ENCODE measurements at regions not wholly inside any gene's neighbourhood (a gene's known extent, or its start where the extent isn't known, plus 50 kb on each side); places are given as distances from the start of the nearest gene placed in this dataset.
"Not testable (repeated sequence)": the region's sequence is repeated elsewhere in the genome, so short reads cannot be mapped to it uniquely, and the experiment has no call there.

GRCh38 chr4:38385093-38386004, 278.6 kb upstream of the KLF3 start:
- DNase-seq (ENCODE audit: low spot score) = no peak

GRCh38 chr4:38386005-38386551, 277.9 kb upstream of the KLF3 start:
- no peak for DNase-seq (ENCODE audit: low spot score)

DNA sequence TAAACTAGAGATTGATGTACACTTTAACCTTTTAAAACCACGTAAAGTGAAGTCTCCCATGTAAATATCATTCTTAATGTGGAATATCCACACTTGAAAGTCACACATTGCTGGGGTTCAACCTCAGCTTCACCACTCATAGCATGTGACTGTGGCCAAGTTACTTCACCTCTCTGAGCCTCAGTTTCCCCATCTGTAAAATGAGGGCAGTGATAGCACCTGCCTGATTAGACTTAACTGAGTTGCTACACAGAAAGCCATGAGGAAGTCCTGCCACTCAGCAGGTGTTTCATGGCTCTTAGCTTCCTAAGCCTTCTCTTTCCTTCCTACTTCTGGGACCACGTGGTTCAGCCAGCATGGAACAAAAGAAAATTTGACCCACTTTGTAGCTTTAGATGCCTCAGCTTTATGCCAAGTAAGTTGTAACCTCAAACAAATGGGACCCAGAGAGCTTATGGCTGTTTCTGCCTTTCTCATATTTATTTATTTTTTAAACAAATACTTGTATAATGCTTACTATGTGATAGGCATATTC, 277.3 kb upstream of the KLF3 start:
- no peak for DNase-seq (ENCODE audit: low spot score)

GRCh38 chr4:38387348-38387747, 276.7 kb upstream of the KLF3 start:
- DNase-seq (ENCODE audit: low spot score) = no peak

DNA sequence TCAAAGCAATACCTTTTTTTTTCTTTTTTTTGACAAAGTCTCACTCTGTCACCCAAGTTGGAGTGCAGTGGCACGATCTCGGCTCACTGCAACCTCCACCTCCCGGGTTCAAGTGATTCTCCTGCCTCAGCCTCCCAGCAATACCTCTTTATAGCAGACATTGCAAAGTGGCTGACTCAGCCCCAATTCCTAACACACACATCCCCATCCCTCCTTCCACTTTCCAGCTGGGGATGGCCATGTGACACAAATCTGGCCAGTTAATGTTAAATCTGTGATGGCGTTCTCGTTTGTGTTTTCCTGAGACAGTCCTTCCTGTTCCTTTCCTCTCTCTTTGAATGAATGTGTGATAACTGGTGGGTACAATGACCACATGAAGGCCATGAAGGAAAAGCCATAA, 276.2 kb upstream of the KLF3 start:
- no peak for DNase-seq (ENCODE audit: low spot score)

DNA sequence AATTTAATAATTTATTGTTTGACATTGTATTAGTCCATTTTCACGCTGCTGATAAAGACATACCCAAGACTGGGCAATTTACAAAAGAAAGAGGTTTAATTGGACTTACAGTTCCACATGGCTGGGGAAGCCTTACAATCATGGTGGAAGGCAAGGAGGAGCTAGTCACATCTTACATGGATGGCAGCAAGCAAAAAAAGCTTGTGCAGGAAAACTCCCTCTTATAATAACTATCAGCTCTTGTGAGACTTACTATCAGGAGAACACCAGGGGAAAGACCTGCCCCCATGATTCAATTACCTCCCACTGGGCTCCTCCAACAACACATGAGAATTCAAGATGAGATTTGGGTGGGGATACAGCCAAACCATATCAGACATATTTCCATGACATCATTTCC, 275.1 kb upstream of the KLF3 start:
- DNase-seq (ENCODE audit: low spot score) = not testable (repeated sequence)

- DNase-seq (ENCODE audit: low spot score) = no peak
Measured at GRCh38 chr4:38390969-38391545, 272.9 kb upstream of the KLF3 start.

DNA sequence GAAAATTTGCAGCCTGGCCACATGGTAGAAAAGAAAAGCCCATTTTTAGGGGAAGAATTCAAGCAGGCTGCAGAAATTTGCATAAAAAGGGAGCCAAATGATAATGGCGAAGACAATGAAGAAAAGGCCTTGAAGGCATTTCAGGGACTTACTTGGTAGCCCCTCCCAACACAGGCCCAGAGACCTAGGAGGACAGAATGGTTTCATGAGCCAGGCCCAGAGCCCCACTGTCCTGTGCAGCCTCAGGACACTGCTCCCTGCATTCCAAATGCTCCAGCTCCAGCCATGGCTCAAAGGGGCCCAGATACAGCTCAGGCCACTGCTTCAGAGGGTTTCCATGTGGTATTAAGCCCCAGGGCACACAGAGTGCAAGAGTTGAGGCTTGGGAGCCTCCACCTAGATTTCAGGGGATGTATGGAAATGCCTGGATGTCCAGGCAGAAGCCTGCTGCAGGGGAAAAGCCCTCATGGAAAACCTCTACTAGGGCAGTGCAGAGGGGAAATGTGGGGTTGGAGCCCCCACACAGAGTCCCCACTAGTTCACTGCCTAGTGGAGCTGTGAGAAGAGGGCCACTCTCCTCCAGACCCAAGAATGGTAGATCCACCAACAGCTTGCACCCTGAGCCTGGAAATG, 271.7 kb upstream of the KLF3 start:
- DNase-seq (ENCODE audit: low spot score) = no peak

DNA sequence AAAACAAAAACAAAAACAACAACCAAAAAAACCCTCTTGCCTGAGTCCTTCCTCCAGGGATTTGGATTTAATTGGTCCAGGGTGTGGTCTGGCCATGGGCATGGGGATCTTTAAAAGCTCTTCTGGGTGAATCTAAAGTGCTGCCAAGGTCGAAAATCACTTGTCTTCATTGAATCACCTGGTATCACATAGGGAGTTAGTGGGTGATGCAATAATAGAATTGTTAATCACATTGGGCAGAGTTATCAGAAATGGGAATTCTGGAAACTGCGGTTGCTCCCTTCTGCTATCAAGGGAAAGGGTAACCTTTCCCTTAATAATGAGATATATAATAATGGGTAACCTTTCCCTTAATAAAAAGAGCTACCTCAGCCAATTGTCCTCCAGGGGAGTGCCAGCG, 267.9 kb upstream of the KLF3 start:
- DNase-seq (ENCODE audit: low spot score) = no peak

DNA sequence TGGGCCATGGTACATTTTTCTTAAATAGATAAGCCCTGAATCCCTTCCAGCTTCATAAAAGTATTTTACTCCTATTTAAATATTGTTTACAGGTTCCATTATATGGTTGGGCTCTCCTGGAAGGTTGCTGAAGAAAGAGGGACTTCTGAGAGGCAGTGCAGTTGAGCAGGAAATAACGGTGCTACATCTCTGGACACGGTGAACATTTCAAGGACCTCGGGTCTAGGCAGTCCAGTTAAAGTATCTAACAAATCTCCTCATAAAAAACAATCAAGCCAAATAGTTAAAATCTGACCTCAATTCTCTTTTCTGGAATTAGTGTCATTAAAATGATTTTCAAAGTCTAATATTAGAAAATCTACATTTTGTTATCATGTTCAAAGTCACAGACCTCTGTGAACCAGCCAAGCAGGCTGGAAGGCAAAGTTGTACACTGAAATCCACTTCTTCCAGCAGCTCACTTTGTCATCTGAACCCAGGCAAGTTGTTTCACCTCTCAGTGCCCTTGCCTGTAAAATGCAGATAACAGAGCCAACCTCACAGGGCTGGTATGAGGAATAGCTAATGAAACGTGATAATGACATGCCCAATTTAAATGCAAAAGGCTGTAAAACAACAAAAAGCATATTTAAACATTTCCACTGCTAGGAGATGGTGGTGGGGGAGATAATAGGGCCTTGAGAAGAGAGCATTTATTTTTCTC, 267.0 kb upstream of the KLF3 start:
- DNase-seq (ENCODE audit: low spot score) = no peak

DNA sequence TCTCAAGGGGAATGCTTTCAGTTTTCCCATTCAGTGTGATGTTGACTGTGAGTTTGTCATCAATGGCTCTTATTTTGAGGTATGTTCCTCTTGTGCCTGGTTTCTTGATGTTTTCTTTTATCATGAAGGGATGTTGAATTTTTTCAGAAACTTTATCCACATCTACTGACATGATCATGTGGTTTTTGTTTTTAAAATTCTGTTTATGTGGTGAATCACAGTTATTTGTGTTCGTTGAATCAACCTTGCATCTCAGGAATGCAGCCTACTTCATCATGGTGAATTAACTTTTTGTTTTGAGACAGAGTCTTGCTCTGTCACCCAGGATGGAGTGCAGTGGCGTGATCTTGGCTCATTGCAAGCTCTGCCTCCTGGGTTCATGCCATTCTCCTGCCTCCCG, 263.1 kb upstream of the KLF3 start:
- DNase-seq (ENCODE audit: low spot score) = no peak

DNA sequence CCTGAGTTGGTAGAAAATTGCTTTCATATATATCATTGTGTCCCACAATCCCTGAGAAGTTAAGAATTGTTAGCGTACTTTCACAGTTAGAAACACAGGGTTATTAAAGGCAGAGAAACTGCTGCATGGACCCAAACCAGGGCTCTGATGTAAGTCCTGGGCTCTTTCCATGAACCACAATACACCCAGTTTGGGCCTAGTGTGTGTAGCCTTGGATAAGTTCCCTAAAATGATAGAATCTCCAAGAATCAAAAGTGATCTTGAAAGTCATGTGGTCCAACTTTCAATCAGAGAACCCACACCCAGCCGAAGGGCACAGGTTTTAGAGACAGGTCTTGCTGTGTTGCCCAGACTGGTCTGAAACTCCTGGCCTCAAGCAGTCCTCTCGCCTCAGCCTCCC, 257.8 kb upstream of the KLF3 start:
- no peak for DNase-seq (ENCODE audit: low spot score)

GRCh38 chr4:38409852-38410251, 254.1 kb upstream of the KLF3 start:
- no peak for DNase-seq (ENCODE audit: low spot score)

DNA sequence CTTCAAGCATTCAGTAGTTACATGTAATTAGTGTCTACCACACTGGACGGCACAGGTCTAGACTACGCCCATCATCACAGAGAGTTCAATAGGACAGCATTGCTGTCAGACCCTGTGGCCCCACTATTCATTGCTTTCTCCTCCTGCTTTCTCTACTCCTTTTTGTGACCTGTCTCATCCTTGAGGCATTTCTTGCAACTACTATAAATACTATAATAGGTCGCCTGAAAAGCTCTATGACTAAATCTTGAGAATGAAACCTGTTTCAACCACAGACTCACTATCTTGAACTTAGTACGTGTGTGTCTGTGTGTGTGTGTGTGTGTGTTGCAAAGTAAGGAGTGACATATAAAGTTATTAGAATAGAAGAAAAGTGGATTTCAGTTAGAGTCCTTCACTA, 252.9 kb upstream of the KLF3 start:
- DNase-seq (ENCODE audit: low spot score) = no peak

DNA sequence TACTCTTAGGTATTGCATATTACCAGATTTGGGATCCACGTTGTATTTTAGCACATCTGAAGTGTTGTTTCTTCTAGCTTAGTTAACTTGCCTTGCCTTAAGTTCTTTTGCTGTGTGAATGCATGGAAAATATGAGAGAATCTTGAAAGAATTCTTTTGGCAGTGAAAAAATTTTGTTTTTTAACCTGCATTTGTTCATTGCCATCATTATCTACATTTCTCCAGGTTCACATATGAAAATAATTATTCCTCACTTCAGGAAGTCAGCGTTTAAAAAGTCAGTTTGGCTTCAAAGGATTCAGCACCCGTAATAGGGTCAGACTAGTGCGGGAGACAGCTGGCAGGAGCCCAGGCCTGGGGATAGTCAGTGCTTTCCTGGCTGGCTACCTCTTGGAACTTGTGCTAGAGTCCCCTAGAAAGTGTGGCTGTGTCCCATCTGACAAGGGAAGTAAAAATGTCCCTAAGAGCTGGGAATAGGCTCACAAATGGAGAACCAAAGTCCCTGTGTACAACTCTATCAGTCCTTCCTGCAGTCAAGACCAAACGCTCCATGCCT, 251.9 kb upstream of the KLF3 start:
- DNase-seq (ENCODE audit: low spot score) = no peak

GRCh38 chr4:38413524-38414341, 250.3 kb upstream of the KLF3 start:
- no peak for DNase-seq (ENCODE audit: low spot score)

- no peak for DNase-seq (ENCODE audit: low spot score)
Measured at GRCh38 chr4:38414410-38414809, 249.6 kb upstream of the KLF3 start.

DNA sequence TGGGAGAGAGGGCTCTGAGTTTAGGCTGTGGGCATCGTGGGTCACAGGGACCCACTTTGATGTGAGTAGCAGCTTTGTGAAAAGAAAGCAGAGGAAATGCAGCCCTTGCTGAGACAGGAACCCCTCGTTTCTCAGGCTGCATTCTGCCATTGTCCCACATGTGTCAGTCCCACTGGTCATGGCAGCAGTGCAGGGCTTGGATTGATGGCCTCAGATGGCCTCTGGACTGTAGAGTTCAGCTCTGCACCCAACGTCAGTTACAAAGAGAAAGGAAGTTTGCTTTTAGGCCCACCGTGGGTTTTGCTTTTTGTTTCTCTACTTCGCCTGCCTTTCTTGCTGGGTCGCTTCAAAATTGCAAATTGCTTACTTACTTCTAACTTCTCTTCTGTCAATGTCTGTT, 248.3 kb upstream of the KLF3 start:
- DNase-seq (ENCODE audit: low spot score) = no peak

GRCh38 chr4:38416450-38417014, 247.5 kb upstream of the KLF3 start:
- no peak for DNase-seq (ENCODE audit: low spot score)

- not testable (repeated sequence) for DNase-seq (ENCODE audit: low spot score)
Measured at GRCh38 chr4:38420254-38420653, 243.7 kb upstream of the KLF3 start.

GRCh38 chr4:38422850-38423249, 241.1 kb upstream of the KLF3 start:
- DNase-seq (ENCODE audit: low spot score) = no peak

All from AG08396 (cell line).